Progenitor cell of endocrine pancreas (in vitro differentiated cells): ENCODE measurements at regions not wholly inside any gene's neighbourhood (a gene's known extent, or its start where the extent isn't known, plus 50 kb on each side); places are given as distances from the start of the nearest gene placed in this dataset.

Source experiments
- DNase-seq: peaks from one replicate; pipeline ENCODE4 v3.0.0; 2021; ENCODE audit warnings: low spot score; ENCODE audit not compliant: unreplicated experiment
- H3K27ac Mint-ChIP-seq: 2 replicates; pipeline ENCODE4 v1.8.0; 2021; ENCODE audit warnings: mild to moderate bottlenecking, moderate library complexity, mixed read lengths
- H3K27me3 Mint-ChIP-seq: 2 replicates; pipeline ENCODE4 v1.8.0; 2021; ENCODE audit warnings: mixed read lengths
- H3K36me3 Mint-ChIP-seq: 2 replicates; pipeline ENCODE4 v1.8.0; 2022; ENCODE audit warnings: mixed read lengths; ENCODE audit not compliant: insufficient read depth
- H3K4me1 Mint-ChIP-seq: 2 replicates; pipeline ENCODE4 v1.8.0; 2021; ENCODE audit warnings: low read depth, mixed read lengths
- H3K4me3 Mint-ChIP-seq: 2 replicates; pipeline ENCODE4 v1.8.0; 2021; ENCODE audit warnings: low read depth, mild to moderate bottlenecking, moderate library complexity, mixed read lengths
- H3K9me3 Mint-ChIP-seq: 2 replicates; pipeline ENCODE4 v1.8.0; 2021; ENCODE audit warnings: low read depth, mixed read lengths
- TF ChIP-seq, protein P1 (sequence below): fragments of 200-600 bp; sonication (generic); IDR thresholded peaks from one replicate; pipeline ENCODE4 v1.5.0; 2021; ENCODE audit warnings: antibody characterized with exemption, mild to moderate bottlenecking; ENCODE audit not compliant: unreplicated experiment

DNA sequence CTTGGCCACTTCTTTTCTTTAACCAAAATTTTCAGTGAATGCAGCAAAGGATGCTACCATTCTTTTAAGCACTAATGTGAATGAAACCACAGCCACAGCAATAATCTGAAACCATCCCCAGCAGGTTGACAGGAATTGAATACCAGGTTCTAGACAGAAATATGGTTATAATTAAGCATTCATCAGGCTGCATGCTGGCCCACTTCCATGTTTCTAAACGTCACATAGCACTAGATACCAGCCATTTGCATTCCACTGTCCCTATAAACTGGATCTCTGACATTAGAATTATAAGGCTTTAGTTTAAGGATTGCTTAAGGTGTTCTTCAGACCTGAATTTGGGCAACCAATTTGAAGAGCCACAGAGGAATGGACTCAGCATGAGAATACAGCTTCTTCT lies 340.8 kb upstream of the KLF6 start:
- Mint-ChIP-seq H3K4me3 (no peak overlapping the region), H3K36me3 (peaks cover 5% of the 10 kb centered on the region), H3K27me3 (no peaks in the 10 kb centered on the region)

GRCh38 chr10:4121502-4122380 lies 336.7 kb upstream of the KLF6 start:
- Mint-ChIP-seq H3K9me3 (peaks cover 12% of the 10 kb centered on the region), H3K4me3 (no peak overlapping the region), H3K4me1 (peaks cover 15% of the 10 kb centered on the region), H3K36me3 (peaks cover 5% of the 10 kb centered on the region), H3K27me3 (no peaks in the 10 kb centered on the region), H3K27ac (no peak overlapping the region)
- TF ChIP-seq, protein P1, sequence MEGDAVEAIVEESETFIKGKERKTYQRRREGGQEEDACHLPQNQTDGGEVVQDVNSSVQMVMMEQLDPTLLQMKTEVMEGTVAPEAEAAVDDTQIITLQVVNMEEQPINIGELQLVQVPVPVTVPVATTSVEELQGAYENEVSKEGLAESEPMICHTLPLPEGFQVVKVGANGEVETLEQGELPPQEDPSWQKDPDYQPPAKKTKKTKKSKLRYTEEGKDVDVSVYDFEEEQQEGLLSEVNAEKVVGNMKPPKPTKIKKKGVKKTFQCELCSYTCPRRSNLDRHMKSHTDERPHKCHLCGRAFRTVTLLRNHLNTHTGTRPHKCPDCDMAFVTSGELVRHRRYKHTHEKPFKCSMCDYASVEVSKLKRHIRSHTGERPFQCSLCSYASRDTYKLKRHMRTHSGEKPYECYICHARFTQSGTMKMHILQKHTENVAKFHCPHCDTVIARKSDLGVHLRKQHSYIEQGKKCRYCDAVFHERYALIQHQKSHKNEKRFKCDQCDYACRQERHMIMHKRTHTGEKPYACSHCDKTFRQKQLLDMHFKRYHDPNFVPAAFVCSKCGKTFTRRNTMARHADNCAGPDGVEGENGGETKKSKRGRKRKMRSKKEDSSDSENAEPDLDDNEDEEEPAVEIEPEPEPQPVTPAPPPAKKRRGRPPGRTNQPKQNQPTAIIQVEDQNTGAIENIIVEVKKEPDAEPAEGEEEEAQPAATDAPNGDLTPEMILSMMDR, result no peak
- DNase-seq, result no peak

More for the DNA sequence above, 340.8 kb upstream of the KLF6 start:
- Mint-ChIP-seq H3K9me3 (peaks cover 12% of the 10 kb centered on the region), H3K4me1 (peaks cover 31% of the 10 kb centered on the region), H3K27ac (no peak overlapping the region)
- TF ChIP-seq, protein P1, result no peak
- no peak for DNase-seq

DNA sequence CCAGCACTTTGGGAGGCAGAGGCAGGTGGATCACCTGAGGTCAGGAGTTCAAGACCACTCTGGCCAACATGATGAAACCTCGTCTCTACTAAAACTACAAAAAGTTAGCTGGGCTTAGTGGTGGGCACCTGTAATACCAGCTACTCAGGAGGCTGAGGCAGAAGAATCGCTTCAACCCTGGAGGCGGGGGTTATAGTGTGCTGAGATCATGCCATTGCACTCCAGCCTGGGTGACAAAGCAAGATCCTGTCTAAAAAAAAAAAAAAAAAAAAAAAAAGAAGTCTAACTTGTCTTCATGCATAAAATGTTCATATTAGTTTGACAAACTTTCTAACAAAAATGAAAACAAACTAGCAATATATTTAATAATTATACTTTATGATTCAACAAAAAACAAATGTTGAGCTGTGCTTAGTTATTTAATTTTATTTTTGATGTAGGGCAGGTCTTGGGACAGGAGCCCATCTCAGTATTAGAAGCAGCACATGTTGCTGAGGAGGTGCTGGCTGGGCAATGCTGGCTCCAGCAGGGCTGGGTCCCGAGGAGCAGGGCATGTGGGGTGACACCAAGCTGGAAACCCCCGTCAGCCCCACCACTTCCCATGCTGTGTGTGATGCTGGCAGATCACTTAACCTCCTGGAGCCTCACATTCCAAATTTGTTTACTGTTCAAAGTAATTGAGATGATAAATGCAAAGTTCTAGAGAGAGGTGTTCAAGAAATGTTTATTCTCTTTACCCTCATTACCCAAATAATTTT lies 335.3 kb upstream of the KLF6 start:
- DNase-seq, result no peak
- Mint-ChIP-seq H3K4me3 (no peak overlapping the region), H3K36me3 (peaks cover 1% of the 10 kb centered on the region), H3K27ac (no peak overlapping the region), H3K27me3 (no peaks in the 10 kb centered on the region), H3K9me3 (peaks cover 5% of the 10 kb centered on the region), H3K4me1 (peaks cover 15% of the 10 kb centered on the region)
- TF ChIP-seq, protein P1, result no peak

DNA sequence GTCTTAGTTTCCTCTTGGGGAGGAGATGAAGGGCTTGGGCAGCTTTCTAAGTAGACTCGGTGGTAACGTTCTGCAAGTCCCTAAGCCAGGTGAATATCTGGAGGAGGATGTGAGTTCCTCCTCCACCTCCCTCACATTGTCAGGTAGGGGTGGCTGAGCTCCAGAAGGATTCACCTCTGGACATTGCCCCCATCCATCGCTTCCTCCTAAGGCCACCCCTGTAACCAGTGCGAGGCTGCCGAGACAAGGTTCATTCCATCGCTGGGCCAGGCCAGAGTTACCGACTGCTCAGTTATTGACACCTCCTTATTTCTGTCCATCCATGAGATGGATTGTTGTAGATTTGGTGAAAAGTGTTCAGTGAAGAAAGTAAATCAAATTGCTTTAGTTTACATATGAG lies 334.1 kb upstream of the KLF6 start:
- Mint-ChIP-seq H3K36me3 (no peaks in the 10 kb centered on the region), H3K27ac (no peak overlapping the region), H3K4me3 (no peak overlapping the region), H3K9me3 (no peaks in the 10 kb centered on the region), H3K27me3 (no peaks in the 10 kb centered on the region), H3K4me1 (peaks cover 15% of the 10 kb centered on the region)
- TF ChIP-seq, protein P1, result no peak
- DNase-seq, result no peak

- H3K36me3 Mint-ChIP-seq, result no peaks in the 10 kb centered on the region
- no peak overlapping the region for H3K4me3 Mint-ChIP-seq
- H3K4me1 Mint-ChIP-seq, result peaks cover 14% of the 10 kb centered on the region
- no peaks in the 10 kb centered on the region for H3K9me3 Mint-ChIP-seq
- H3K27me3 Mint-ChIP-seq, result no peaks in the 10 kb centered on the region
- TF ChIP-seq, protein P1, result no peak
- no peak for DNase-seq
- no peak overlapping the region for H3K27ac Mint-ChIP-seq
Measured at GRCh38 chr10:4117604-4118003, 332.6 kb upstream of the KLF6 start.
